Peyer's patch (tissue), 4 donors: ENCODE measurements at regions not wholly inside any gene's neighbourhood (a gene's known extent, or its start where the extent isn't known, plus 50 kb on each side); places are given as distances from the start of the nearest gene placed in this dataset.

Source experiments
- DNase-seq, 3 donors: peaks; one replicate each; pipeline ENCODE4 v3.0.0-alpha.2; 2017 to 2019
- H3K27ac ChIP-seq, 4 donors: fragments of 200-600 bp; sonication (generic); one replicate each; pipeline ENCODE4 v1.5.1; 2016 to 2019
- H3K27me3 ChIP-seq, 2 donors: fragments of 200-600 bp; sonication (generic); one replicate each; pipeline ENCODE4 v1.5.1; 2019
- H3K36me3 ChIP-seq, 3 donors: fragments of 200-600 bp; sonication (generic); one replicate each; pipeline ENCODE4 v1.5.1; 2016 to 2019
- H3K4me1 ChIP-seq, 4 donors: fragments of 200-600 bp; sonication (generic); one replicate each; pipeline ENCODE4 v1.5.1; 2016 to 2019
- H3K4me3 ChIP-seq, 4 donors: fragments of 200-600 bp; sonication (generic); 1 replicate in 3 of 4; 2 replicates in 1 of 4; pipeline ENCODE4 v1.5.1; 2016 to 2019; ENCODE audit warnings: mild to moderate bottlenecking in 1 of 4
- H3K9me3 ChIP-seq, 4 donors: fragments of 200-600 bp; sonication (generic); one replicate each; pipeline ENCODE4 v1.5.1; 2016 to 2019; ENCODE audit warnings: mild to moderate bottlenecking in 1 of 4
- CTCF ChIP-seq, 6 experiments: fragments of 450-650 bp in 4 of 6; fragments of 200-600 bp in 2 of 6; sonication (generic) in 1 of 6; IDR thresholded peaks; one replicate each; pipeline ENCODE4 v1.5.1; 2017 to 2019; ENCODE audit warnings: antibody characterized with exemption in 6 of 6, mild to moderate bottlenecking in 3 of 6, moderate library complexity in 1 of 6
- POLR2A ChIP-seq, 2 donors: fragments of 450-650 bp; IDR thresholded peaks; one replicate each; pipeline ENCODE4 v1.5.1; 2017; ENCODE audit warnings: antibody characterized with exemption in 2 of 2, mild to moderate bottlenecking in 2 of 2, moderate library complexity in 2 of 2

GRCh38 chr5:97751540-97751939, 568.5 kb upstream of the RIOK2 start:
- no peak for DNase-seq
- TF ChIP-seq POLR2A (IDR thresholded peaks at IDR 0.05) (no peak), CTCF (IDR thresholded peaks at IDR 0.05) (no peak)
- Histone ChIP-seq H3K4me3 (no peak overlapping the region), H3K36me3 (no peaks in the 10 kb centered on the region), H3K27me3 (no peaks in the 10 kb centered on the region), H3K27ac (no peak overlapping the region), H3K9me3 (no peaks in the 10 kb centered on the region), H3K4me1 (no peaks in the 10 kb centered on the region)

GRCh38 chr5:97752871-97753270, 569.8 kb upstream of the RIOK2 start:
- TF ChIP-seq POLR2A (IDR thresholded peaks at IDR 0.05) (no peak), CTCF (IDR thresholded peaks at IDR 0.05) (no peak)
- Histone ChIP-seq H3K4me3 (no peak overlapping the region), H3K4me1 (no peaks in the 10 kb centered on the region), H3K27ac (no peak overlapping the region), H3K9me3 (no peaks in the 10 kb centered on the region), H3K36me3 (no peaks in the 10 kb centered on the region), H3K27me3 (no peaks in the 10 kb centered on the region)
- DNase-seq = no peak

DNA sequence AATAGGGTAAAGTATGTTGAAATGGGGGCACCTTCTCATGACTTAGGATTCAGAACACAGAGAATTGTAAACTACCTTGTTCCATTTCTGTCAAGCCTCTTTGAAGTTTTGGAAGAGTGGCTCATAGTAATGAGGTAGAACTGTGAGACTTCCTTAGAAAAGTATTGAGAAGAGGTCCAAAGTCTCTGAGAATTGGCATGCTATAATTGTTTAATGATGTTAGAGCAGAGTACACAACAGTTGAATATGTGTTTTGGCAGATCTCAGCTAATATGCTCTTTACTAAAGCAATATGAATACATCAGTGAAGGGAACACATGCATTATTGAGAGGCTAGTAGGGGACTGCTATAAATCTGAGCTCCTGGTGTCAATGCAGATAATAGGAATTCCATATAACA, 579.4 kb upstream of the RIOK2 start:
- TF ChIP-seq CTCF (IDR thresholded peaks at IDR 0.05) = no peak
- no peak for TF ChIP-seq POLR2A (IDR thresholded peaks at IDR 0.05)
- Histone ChIP-seq H3K27me3 (no peaks in the 10 kb centered on the region), H3K4me1 (no peaks in the 10 kb centered on the region)

GRCh38 chr5:97764700-97765099, 581.7 kb upstream of the RIOK2 start:
- H3K27me3 ChIP-seq = no peaks in the 10 kb centered on the region
- DNase-seq = no peak
- no peak overlapping the region for H3K4me3 ChIP-seq
- H3K4me1 ChIP-seq = no peaks in the 10 kb centered on the region
- H3K36me3 ChIP-seq = no peaks in the 10 kb centered on the region
- TF ChIP-seq POLR2A (IDR thresholded peaks at IDR 0.05) = no peak
- no peak for TF ChIP-seq CTCF (IDR thresholded peaks at IDR 0.05)
- no peaks in the 10 kb centered on the region for H3K9me3 ChIP-seq
- no peak overlapping the region for H3K27ac ChIP-seq

More for the DNA sequence above, 579.4 kb upstream of the RIOK2 start:
- Histone ChIP-seq H3K4me3 (no peak overlapping the region), H3K36me3 (no peaks in the 10 kb centered on the region), H3K27ac (no peak overlapping the region), H3K9me3 (no peaks in the 10 kb centered on the region)
- DNase-seq = no peak

GRCh38 chr5:97778451-97778850, 595.4 kb upstream of the RIOK2 start:
- Histone ChIP-seq H3K4me3 (no peak overlapping the region), H3K27me3 (no peaks in the 10 kb centered on the region), H3K9me3 (no peaks in the 10 kb centered on the region), H3K36me3 (no peaks in the 10 kb centered on the region), H3K4me1 (no peaks in the 10 kb centered on the region), H3K27ac (no peak overlapping the region)
- TF ChIP-seq CTCF (IDR thresholded peaks at IDR 0.05) (no peak), POLR2A (IDR thresholded peaks at IDR 0.05) (no peak)
- no peak for DNase-seq

GRCh38 chr5:97788369-97788768, 605.3 kb upstream of the RIOK2 start:
- TF ChIP-seq POLR2A (IDR thresholded peaks at IDR 0.05) = no peak
- no peak for TF ChIP-seq CTCF (IDR thresholded peaks at IDR 0.05)
- no peaks in the 10 kb centered on the region for H3K9me3 ChIP-seq
- no peak for DNase-seq

More at GRCh38 chr5:97788369-97788768, 605.3 kb upstream of the RIOK2 start:
- Histone ChIP-seq H3K36me3 (no peaks in the 10 kb centered on the region), H3K4me1 (no peaks in the 10 kb centered on the region), H3K27ac (no peak overlapping the region), H3K27me3 (no peaks in the 10 kb centered on the region), H3K4me3 (no peak overlapping the region)
